A673 (cell line): ENCODE measurements at regions not wholly inside any gene's neighbourhood (a gene's known extent, or its start where the extent isn't known, plus 50 kb on each side); places are given as distances from the start of the nearest gene placed in this dataset.
"Not testable (repeated sequence)": the region's sequence is repeated elsewhere in the genome, so short reads cannot be mapped to it uniquely, and the experiment has no call there.

Source experiments
- BruUV-seq: library from RNA; stranded (reverse); fragments of 400-500 nt; replicated peaks from 2 replicates; lab custom pipeline; 2021; lab: Mats Ljungman, UMichigan
- CTCF ChIA-PET: fragments of 300-600 bp; sonication (Branson Sonifier 250); formaldehyde crosslinking; loops from one replicate; lab custom pipeline; 2022; ENCODE audit warnings: antibody characterized with exemption; lab: Charles Lee
- POLR2A ChIA-PET: fragments of 300-600 bp; sonication (Branson Sonifier 250); formaldehyde crosslinking; loops from one replicate; lab custom pipeline; 2022; ENCODE audit warnings: antibody characterized with exemption; ENCODE audit not compliant: low non-redundant PET; lab: Charles Lee
- DNase-seq: peaks from one replicate; pipeline ENCODE4 v3.0.0-alpha.2; 2015; ENCODE audit warnings: low spot score
- H3K27ac ChIP-seq: fragments of 200-600 bp; sonication (generic); 2 replicates; pipeline ENCODE4 v1.5.1; 2016; ENCODE audit warnings: mixed run types, low read depth, mild to moderate bottlenecking, mixed read lengths, antibody characterized with exemption, low read length; ENCODE audit not compliant: poor library complexity, severe bottlenecking
- H3K27me3 ChIP-seq: fragments of 200-600 bp; sonication (generic); replicated peaks from 2 replicates; pipeline ENCODE4 v1.6.1; 2017; ENCODE audit warnings: mixed run types, low read depth, mild to moderate bottlenecking, mixed read lengths, antibody characterized with exemption, low read length; ENCODE audit not compliant: insufficient read depth, poor library complexity
- H3K36me3 ChIP-seq: fragments of 200-600 bp; sonication (generic); 2 replicates; pipeline ENCODE4 v1.6.1; 2016; ENCODE audit warnings: mixed run types, mild to moderate bottlenecking, mixed read lengths, antibody characterized with exemption, low read length; ENCODE audit not compliant: insufficient read depth, poor library complexity, severe bottlenecking
- H3K4me1 ChIP-seq: fragments of 200-600 bp; sonication (generic); 2 replicates; pipeline ENCODE4 v1.6.1; 2017; ENCODE audit warnings: mixed run types, mild to moderate bottlenecking, mixed read lengths, antibody characterized with exemption, low read length; ENCODE audit not compliant: insufficient read depth, poor library complexity, severe bottlenecking
- H3K4me3 ChIP-seq: fragments of 200-600 bp; sonication (generic); 2 replicates; pipeline ENCODE4 v1.5.1; 2016; ENCODE audit warnings: low read depth, mixed run types, mild to moderate bottlenecking, mixed read lengths, low read length; ENCODE audit not compliant: poor library complexity, severe bottlenecking
- H3K9me3 ChIP-seq: fragments of 200-600 bp; sonication (generic); 2 replicates; pipeline ENCODE4 v1.6.1; 2016; ENCODE audit warnings: mixed run types, low read depth, mild to moderate bottlenecking, mixed read lengths, antibody characterized with exemption, low read length; ENCODE audit not compliant: poor library complexity, severe bottlenecking
- EZH2 ChIP-seq: fragments of 200-600 bp; sonication (generic); IDR thresholded peaks from 2 replicates; pipeline ENCODE4 v1.6.1; 2017; ENCODE audit warnings: borderline replicate concordance, low read depth, mild to moderate bottlenecking, mixed read lengths, antibody characterized with exemption, low read length; ENCODE audit not compliant: poor library complexity, severe bottlenecking
- intact Hi-C: fragments of 100-400 bp; cut with micrococcal nuclease; formaldehyde crosslinking; loops from one replicate; pipeline ENCODE4 v1.10.0; 2022; ENCODE audit not compliant: unreplicated experiment
- TF ChIP-seq, protein P1 (sequence below): fragments of 300-800, 200-600 bp; sonication (generic); conservative IDR thresholded peaks from 2 replicates; pipeline ENCODE4 v1.5.1; 2017; ENCODE audit warnings: low read depth, mild to moderate bottlenecking, antibody characterized with exemption, low read length, moderate library complexity, mixed read lengths

DNA sequence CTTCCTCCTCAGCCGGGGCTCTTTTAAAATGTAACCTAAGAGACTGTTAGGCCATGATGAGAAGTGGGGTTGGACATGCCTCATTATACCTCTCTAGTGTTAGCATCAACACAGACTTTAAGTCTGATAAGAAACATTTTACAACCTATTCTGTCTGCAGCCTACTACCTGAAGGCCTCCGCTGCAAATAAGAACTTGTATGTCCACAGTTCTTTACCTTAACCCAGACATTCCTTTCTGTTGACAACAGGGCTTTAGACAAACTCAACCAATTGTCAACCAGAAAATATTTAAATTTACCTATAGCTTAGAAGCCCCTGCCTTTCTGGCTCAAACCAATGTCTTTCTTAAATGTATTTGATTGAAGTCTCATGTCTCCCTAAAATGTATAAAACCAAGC, 1418.6 kb downstream of the STIM2 start:
- no peak for DNase-seq
- no TSS peak for BruUV-seq
- H3K4me1 ChIP-seq = no peaks in the 10 kb centered on the region
- no peaks in the 10 kb centered on the region for H3K36me3 ChIP-seq
- TF ChIP-seq EZH2 = no peak
- TF ChIP-seq, protein P1, sequence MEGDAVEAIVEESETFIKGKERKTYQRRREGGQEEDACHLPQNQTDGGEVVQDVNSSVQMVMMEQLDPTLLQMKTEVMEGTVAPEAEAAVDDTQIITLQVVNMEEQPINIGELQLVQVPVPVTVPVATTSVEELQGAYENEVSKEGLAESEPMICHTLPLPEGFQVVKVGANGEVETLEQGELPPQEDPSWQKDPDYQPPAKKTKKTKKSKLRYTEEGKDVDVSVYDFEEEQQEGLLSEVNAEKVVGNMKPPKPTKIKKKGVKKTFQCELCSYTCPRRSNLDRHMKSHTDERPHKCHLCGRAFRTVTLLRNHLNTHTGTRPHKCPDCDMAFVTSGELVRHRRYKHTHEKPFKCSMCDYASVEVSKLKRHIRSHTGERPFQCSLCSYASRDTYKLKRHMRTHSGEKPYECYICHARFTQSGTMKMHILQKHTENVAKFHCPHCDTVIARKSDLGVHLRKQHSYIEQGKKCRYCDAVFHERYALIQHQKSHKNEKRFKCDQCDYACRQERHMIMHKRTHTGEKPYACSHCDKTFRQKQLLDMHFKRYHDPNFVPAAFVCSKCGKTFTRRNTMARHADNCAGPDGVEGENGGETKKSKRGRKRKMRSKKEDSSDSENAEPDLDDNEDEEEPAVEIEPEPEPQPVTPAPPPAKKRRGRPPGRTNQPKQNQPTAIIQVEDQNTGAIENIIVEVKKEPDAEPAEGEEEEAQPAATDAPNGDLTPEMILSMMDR = no peak
- ChIA-PET CTCF (no interaction called here), POLR2A (no interaction called here)
- intact Hi-C loops = no loop called here
- no peak overlapping the region for H3K4me3 ChIP-seq
- no peaks in the 10 kb centered on the region for H3K27me3 ChIP-seq
- H3K9me3 ChIP-seq = peaks cover 1% of the 10 kb centered on the region
- no peak overlapping the region for H3K27ac ChIP-seq

DNA sequence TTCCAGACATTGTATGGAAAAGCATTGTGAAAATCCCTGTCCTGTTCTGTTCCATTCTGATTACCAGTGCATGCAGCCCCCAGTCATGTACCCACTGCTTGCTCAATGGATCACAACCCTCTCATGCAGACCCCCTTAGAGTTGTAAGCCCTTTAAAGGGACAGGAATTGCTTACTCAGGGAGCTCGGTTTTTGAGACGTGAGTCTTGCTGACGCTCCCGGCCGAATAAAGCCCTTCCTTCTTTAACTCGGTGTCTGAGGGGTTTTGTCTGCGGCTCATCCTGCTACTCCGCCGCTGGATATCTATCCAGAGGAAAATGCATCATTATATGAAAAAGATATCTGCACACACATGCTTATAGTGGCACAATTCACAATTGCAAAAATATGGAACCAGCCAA, 1425.6 kb downstream of the STIM2 start:
- H3K27ac ChIP-seq, CTCF ChIA-PET, DNase-seq, H3K4me1 ChIP-seq, H3K36me3 ChIP-seq, H3K27me3 ChIP-seq, intact Hi-C loops, H3K4me3 ChIP-seq, POLR2A ChIA-PET, BruUV-seq: not testable (repeated sequence)
- peaks cover 17% of the 10 kb centered on the region for H3K9me3 ChIP-seq

DNA sequence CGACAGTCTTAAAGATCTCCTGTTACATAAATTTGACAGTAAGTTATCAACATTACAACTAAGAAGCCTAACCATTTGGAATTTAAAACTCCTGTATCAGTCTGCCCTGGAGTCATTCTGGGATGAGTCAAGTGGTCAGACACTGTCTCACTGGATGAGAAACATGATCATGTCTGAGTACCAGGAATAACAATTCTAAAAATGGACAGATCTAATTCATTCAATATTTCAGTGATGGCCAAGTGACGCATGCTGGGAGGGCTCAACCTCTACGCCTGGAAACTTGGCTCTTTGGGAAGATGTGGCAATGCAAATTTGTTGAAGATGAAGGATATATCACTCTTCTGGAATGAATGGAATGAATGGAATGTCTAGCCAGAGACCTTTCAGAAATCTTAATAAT, 1427.2 kb downstream of the STIM2 start:
- DNase-seq = peak; percentile 49
- Histone ChIP-seq H3K4me3 (no peak overlapping the region), H3K27me3 (no peaks in the 10 kb centered on the region), H3K4me1 (no peaks in the 10 kb centered on the region), H3K9me3 (peaks cover 17% of the 10 kb centered on the region), H3K27ac (no peak overlapping the region), H3K36me3 (no peaks in the 10 kb centered on the region)
- BruUV-seq = no TSS peak
- POLR2A ChIA-PET = no interaction called here
- intact Hi-C loops = no loop called here
- CTCF ChIA-PET = no interaction called here
- TF ChIP-seq, protein P1 = no peak
- no peak for TF ChIP-seq EZH2

DNA sequence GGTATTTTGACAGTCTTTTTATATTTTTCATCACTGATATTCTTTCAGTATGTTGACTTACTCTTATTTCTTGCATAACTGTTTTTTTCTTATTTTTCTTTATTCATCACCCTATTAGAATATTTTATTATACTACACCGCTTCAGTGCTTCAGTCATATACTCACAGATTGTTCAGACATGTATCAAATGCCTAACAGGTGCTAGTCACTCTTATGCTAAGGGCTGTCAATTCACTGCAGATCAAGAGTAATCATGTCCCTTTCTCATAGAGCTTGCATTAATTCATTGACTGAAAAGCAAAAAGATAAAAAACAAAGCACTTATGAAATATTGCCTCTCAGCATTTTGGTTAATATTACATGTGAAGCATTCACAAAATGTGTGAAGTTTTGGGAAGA, 1435.6 kb downstream of the STIM2 start:
- POLR2A ChIA-PET = no interaction called here
- no peak overlapping the region for H3K4me3 ChIP-seq
- CTCF ChIA-PET = no interaction called here

More for the DNA sequence above, 1435.6 kb downstream of the STIM2 start:
- intact Hi-C loops = no loop called here
- Histone ChIP-seq H3K9me3 (no peaks in the 10 kb centered on the region), H3K27me3 (no peaks in the 10 kb centered on the region), H3K27ac (no peak overlapping the region), H3K4me1 (no peaks in the 10 kb centered on the region), H3K36me3 (no peaks in the 10 kb centered on the region)
- no TSS peak for BruUV-seq
- no peak for DNase-seq
- TF ChIP-seq EZH2 = no peak
- TF ChIP-seq, protein P1 = no peak
